ENCODE measurements at regions not wholly inside any gene's neighbourhood (a gene's known extent, or its start where the extent isn't known, plus 50 kb on each side); places are given as distances from the start of the nearest gene placed in this dataset.

GRCh38 chr13:70490320-70490935 lies 382.2 kb upstream of the KLHL1 start:
- FAIRE-seq (no peak), ATAC-seq (no peak), DNase-seq (ENCODE audit: low read depth in 1 of 2, low spot score in 1 of 2) (no peak)
- CTCF ChIA-PET = no interaction called here
- peak; percentile 66 for TF ChIP-seq ZFP36 (IDR thresholded peaks at IDR 0.05; ENCODE audit: borderline replicate concordance, partially characterized antibody)
- no peak for TF ChIP-seq ZC3H11A (IDR thresholded peaks at IDR 0.05)
- Histone ChIP-seq H3K4me1 (no peaks in the 10 kb centered on the region), H3K4me2 (no peak overlapping the region), H3K27ac (no peak overlapping the region), H3K4me3 (no peak overlapping the region), H3K9me3 (no peaks in the 10 kb centered on the region)
- POLR2A ChIA-PET = no interaction called here
- 4% methylated on average over 2 of the region's 2 CpGs for WGBS (ENCODE audit: missing lambda C conversion rate)

GRCh38 chr13:70484931-70485330 lies 376.7 kb upstream of the KLHL1 start:
- DNase-seq (ENCODE audit: low read depth in 1 of 2, low spot score in 1 of 2) (no peak), ATAC-seq (no peak), FAIRE-seq (no peak)
- no peak for TF ChIP-seq FOSL2 (IDR thresholded peaks at IDR 0.05)
- no peak for TF ChIP-seq FOSL2 (CRISPR knock-in tag; IDR thresholded peaks at IDR 0.05)
- no peak for TF ChIP-seq RFX5 (IDR thresholded peaks at IDR 0.05)
- no peak for TF ChIP-seq JUNB (IDR thresholded peaks at IDR 0.05)
- no peak for TF ChIP-seq HOXB13 (CRISPR knock-in tag; IDR thresholded peaks at IDR 0.05; ENCODE audit: low read depth)
- TF ChIP-seq HOXA7 (CRISPR knock-in tag; IDR thresholded peaks at IDR 0.05) = no peak
- TF ChIP-seq ZFP36 (IDR thresholded peaks at IDR 0.05; ENCODE audit: borderline replicate concordance, partially characterized antibody) = no peak
- TF ChIP-seq MAZ (IDR thresholded peaks at IDR 0.05; ENCODE audit: borderline replicate concordance, low read depth, low read length) = no peak
- no peak for TF ChIP-seq RARB (CRISPR knock-in tag; IDR thresholded peaks at IDR 0.05)
- TF ChIP-seq CBX2 (IDR thresholded peaks at IDR 0.05; ENCODE audit: borderline replicate concordance, low read depth) = no peak
- no peak for TF ChIP-seq MAFK (IDR thresholded peaks at IDR 0.05; ENCODE audit: partially characterized antibody)
- TF ChIP-seq MAX (IDR thresholded peaks at IDR 0.05) = no peak
- TF ChIP-seq EHF (CRISPR knock-in tag; IDR thresholded peaks at IDR 0.05) = no peak
- no peak for TF ChIP-seq ESRRA (IDR thresholded peaks at IDR 0.05; ENCODE audit: borderline replicate concordance, low read length)
- no peak for TF ChIP-seq ELK1 (IDR thresholded peaks at IDR 0.05; ENCODE audit: low read depth, low read length)
- H3K9me3 ChIP-seq = no peaks in the 10 kb centered on the region
- CTCF ChIA-PET = no interaction called here
- no peak overlapping the region for H3K4me2 ChIP-seq
- no peaks in the 10 kb centered on the region for H3K4me1 ChIP-seq
- H3K4me3 ChIP-seq = no peak overlapping the region
- no peak overlapping the region for H3K27ac ChIP-seq
- WGBS (ENCODE audit: missing lambda C conversion rate) = 40% methylated on average over 7 of the region's 7 CpGs
- POLR2A ChIA-PET = no interaction called here

- H3K4me2 ChIP-seq = no peak overlapping the region
- ChIA-PET CTCF (no interaction called here), POLR2A (no interaction called here)
- H3K27ac ChIP-seq = no peak overlapping the region
- WGBS (ENCODE audit: missing lambda C conversion rate) = 81% methylated on average over 1 of the region's 1 CpG
- H3K4me3 ChIP-seq = no peak overlapping the region
- no peaks in the 10 kb centered on the region for H3K4me1 ChIP-seq
- TF ChIP-seq PBX3 (IDR thresholded peaks at IDR 0.05) = no peak
- no peak for TF ChIP-seq KDM5A (IDR thresholded peaks at IDR 0.05)
- TF ChIP-seq NFE2L2 (conservative IDR thresholded peaks at IDR 0.05; ENCODE audit: low read length) = no peak
- no peak for TF ChIP-seq KDM1A (IDR thresholded peaks at IDR 0.05; ENCODE audit: low read depth)
- no peak for TF ChIP-seq EP300 (IDR thresholded peaks at IDR 0.05)
- TF ChIP-seq HMGXB4 (CRISPR knock-in tag; IDR thresholded peaks at IDR 0.05; ENCODE audit: borderline replicate concordance) = no peak
- TF ChIP-seq SREBF2 (IDR thresholded peaks at IDR 0.05) = no peak
- TF ChIP-seq CTCF (IDR thresholded peaks at IDR 0.05) = no peak
- TF ChIP-seq CBX8 (IDR thresholded peaks at IDR 0.05) = no peak
- TF ChIP-seq SMC3 (IDR thresholded peaks at IDR 0.05) = no peak
- TF ChIP-seq MAFK (IDR thresholded peaks at IDR 0.05; ENCODE audit: partially characterized antibody) = no peak
- no peak for TF ChIP-seq RNF2 (IDR thresholded peaks at IDR 0.05; ENCODE audit: borderline replicate concordance, low read depth)
- TF ChIP-seq HEYL (CRISPR knock-in tag; IDR thresholded peaks at IDR 0.05) = no peak
- TF ChIP-seq USF2 (IDR thresholded peaks at IDR 0.05) = no peak
- ATAC-seq (no peak), DNase-seq (ENCODE audit: low read depth in 1 of 2, low spot score in 1 of 2) (no peak), FAIRE-seq (no peak)
- H3K9me3 ChIP-seq = no peaks in the 10 kb centered on the region
Measured at GRCh38 chr13:70483599-70484276, 375.5 kb upstream of the KLHL1 start.
